PC-3 (cell line): ENCODE measurements at regions not wholly inside any gene's neighbourhood (a gene's known extent, or its start where the extent isn't known, plus 50 kb on each side); places are given as distances from the start of the nearest gene placed in this dataset.
"Not testable (repeated sequence)": the region's sequence is repeated elsewhere in the genome, so short reads cannot be mapped to it uniquely, and the experiment has no call there.

Experiments
- ATAC-seq: fragments of 200-7000 bp; cut with Tn5 transposase; 2 replicates; pipeline ENCODE4 v1.9.1; 2020; ENCODE audit warnings: mild to moderate bottlenecking, moderate library complexity
- BruUV-seq: library from RNA; stranded (reverse); fragments of 400-500 nt; replicated peaks from 2 replicates; lab custom pipeline; 2021; lab: Mats Ljungman, UMichigan
- CTCF ChIA-PET: fragments of 300-600 bp; sonication (Branson Sonifier 250); formaldehyde crosslinking; loops from one replicate; lab custom pipeline; 2022; ENCODE audit warnings: antibody characterized with exemption; lab: Charles Lee
- POLR2A ChIA-PET: fragments of 300-600 bp; sonication (Branson Sonifier 250); formaldehyde crosslinking; loops from one replicate; lab custom pipeline; 2022; ENCODE audit warnings: antibody characterized with exemption; ENCODE audit not compliant: unreplicated experiment; lab: Charles Lee
- DNase-seq: peaks from one replicate; pipeline ENCODE4 v3.0.0-alpha.2; 2015
- H2AFZ ChIP-seq: fragments of 300-600 bp; sonication (generic); 2 replicates; pipeline ENCODE4 v1.6.0; 2016; ENCODE audit warnings: antibody characterized with exemption, low read length
- H3F3A ChIP-seq: fragments of 300-600 bp; sonication (generic); one replicate; pipeline ENCODE4 v1.6.0; 2017; ENCODE audit warnings: antibody characterized with exemption, low read length, control low read depth, mild to moderate bottlenecking; ENCODE audit not compliant: unreplicated experiment
- H3K27ac ChIP-seq: fragments of 300-600 bp; sonication (generic); 2 replicates; pipeline ENCODE4 v1.5.1; 2016; ENCODE audit warnings: mild to moderate bottlenecking, low read length
- H3K27me3 ChIP-seq: fragments of 300-600 bp; sonication (generic); 2 replicates; pipeline ENCODE4 v1.6.1; 2016; ENCODE audit warnings: low read length, mixed read lengths
- H3K36me3 ChIP-seq: fragments of 300-600 bp; sonication (generic); 2 replicates; pipeline ENCODE4 v1.6.1; 2016; ENCODE audit warnings: low read depth, mixed run types, low read length, mixed read lengths
- H3K4me1 ChIP-seq: fragments of 300-600 bp; sonication (generic); 2 replicates; pipeline ENCODE4 v1.5.1; 2016; ENCODE audit warnings: low read length; ENCODE audit not compliant: insufficient read depth
- H3K4me2 ChIP-seq: fragments of 300-600 bp; sonication (generic); 2 replicates; pipeline ENCODE4 v1.6.0; 2016; ENCODE audit warnings: low read length
- H3K4me3 ChIP-seq: fragments of 300-600 bp; sonication (generic); 2 replicates; pipeline ENCODE4 v1.5.1; 2016; ENCODE audit warnings: mild to moderate bottlenecking, low read length, mixed read lengths
- H3K79me2 ChIP-seq: fragments of 300-600 bp; sonication (generic); 2 replicates; pipeline ENCODE4 v1.6.1; 2017; ENCODE audit warnings: low read length, mixed read lengths
- H3K9ac ChIP-seq: fragments of 300-600 bp; sonication (generic); 2 replicates; pipeline ENCODE4 v1.6.0; 2016; ENCODE audit warnings: mild to moderate bottlenecking, low read length
- H3K9me2 ChIP-seq: fragments of 300-600 bp; sonication (generic); replicated peaks from 2 replicates; pipeline ENCODE4 v1.6.1; 2016; ENCODE audit warnings: mixed run types, low read length, mixed read lengths
- H3K9me3 ChIP-seq: fragments of 300-600 bp; sonication (generic); 2 replicates; pipeline ENCODE4 v1.6.1; 2016; ENCODE audit warnings: low read length, mixed read lengths
- H4K20me1 ChIP-seq: fragments of 300-600 bp; sonication (generic); 2 replicates; pipeline ENCODE4 v1.6.1; 2016; ENCODE audit warnings: low read length, mixed read lengths
- intact Hi-C: fragments of 100-400 bp; cut with micrococcal nuclease; formaldehyde crosslinking; loops from 2 replicates; pipeline ENCODE4 v1.9.0; 2023

GRCh38 chr21:10379816-10380215, 141.6 kb upstream of the TPTE start:
- H3K4me3 ChIP-seq, intact Hi-C loops, BruUV-seq, H3K27ac ChIP-seq, CTCF ChIA-PET, H3K9me2 ChIP-seq, H4K20me1 ChIP-seq, H3K36me3 ChIP-seq, H3K4me2 ChIP-seq, H3F3A ChIP-seq, H3K27me3 ChIP-seq, H3K79me2 ChIP-seq, ATAC-seq, H3K9ac ChIP-seq, H2AFZ ChIP-seq, POLR2A ChIA-PET, DNase-seq, H3K4me1 ChIP-seq: not testable (repeated sequence)
- peaks cover 12% of the 10 kb centered on the region for H3K9me3 ChIP-seq

- POLR2A ChIA-PET, H3K36me3 ChIP-seq, intact Hi-C loops, H3K4me3 ChIP-seq, H3K27me3 ChIP-seq, H2AFZ ChIP-seq, BruUV-seq, H3K9ac ChIP-seq, H3K79me2 ChIP-seq, H3K4me2 ChIP-seq, H3K9me2 ChIP-seq, H4K20me1 ChIP-seq, CTCF ChIA-PET, H3K4me1 ChIP-seq, DNase-seq, H3K27ac ChIP-seq, H3F3A ChIP-seq, ATAC-seq: not testable (repeated sequence)
- H3K9me3 ChIP-seq = peaks cover 19% of the 10 kb centered on the region
These were observed 139.7 kb upstream of the TPTE start for GRCh38 chr21:10381687-10382060.

- H3K4me3 ChIP-seq, intact Hi-C loops, CTCF ChIA-PET, H3K4me1 ChIP-seq, H3K9me2 ChIP-seq, H3K9ac ChIP-seq, H2AFZ ChIP-seq, DNase-seq, H3K36me3 ChIP-seq, POLR2A ChIA-PET, H3K79me2 ChIP-seq, BruUV-seq, H4K20me1 ChIP-seq, ATAC-seq, H3K27ac ChIP-seq, H3K27me3 ChIP-seq, H3F3A ChIP-seq, H3K4me2 ChIP-seq: not testable (repeated sequence)
- H3K9me3 ChIP-seq = peaks cover 19% of the 10 kb centered on the region
These were observed 139.2 kb upstream of the TPTE start for GRCh38 chr21:10382135-10382534.

- H3K4me3 ChIP-seq, ATAC-seq, H3K9ac ChIP-seq, H2AFZ ChIP-seq, H3F3A ChIP-seq, BruUV-seq, CTCF ChIA-PET, DNase-seq, H3K27ac ChIP-seq, POLR2A ChIA-PET, intact Hi-C loops, H3K9me2 ChIP-seq, H3K4me2 ChIP-seq, H3K36me3 ChIP-seq, H3K27me3 ChIP-seq, H3K79me2 ChIP-seq, H3K4me1 ChIP-seq, H4K20me1 ChIP-seq: not testable (repeated sequence)
- H3K9me3 ChIP-seq = peaks cover 19% of the 10 kb centered on the region
These were observed 138.8 kb upstream of the TPTE start for GRCh38 chr21:10382580-10382979.

- CTCF ChIA-PET, DNase-seq, H3K36me3 ChIP-seq, ATAC-seq, H3K79me2 ChIP-seq, H3K4me1 ChIP-seq, intact Hi-C loops, H3K27me3 ChIP-seq, H3K4me2 ChIP-seq, BruUV-seq, H2AFZ ChIP-seq, H4K20me1 ChIP-seq, H3K9me2 ChIP-seq, H3K9ac ChIP-seq, H3F3A ChIP-seq, POLR2A ChIA-PET, H3K4me3 ChIP-seq, H3K27ac ChIP-seq: not testable (repeated sequence)
- peaks cover 14% of the 10 kb centered on the region for H3K9me3 ChIP-seq
These were observed 137.8 kb upstream of the TPTE start for GRCh38 chr21:10383571-10383970.

GRCh38 chr21:10384304-10384861, 137.0 kb upstream of the TPTE start:
- H3K4me3 ChIP-seq, H3K79me2 ChIP-seq, H3K27ac ChIP-seq, H3K4me1 ChIP-seq, DNase-seq, POLR2A ChIA-PET, H3F3A ChIP-seq, H3K27me3 ChIP-seq, H3K9me2 ChIP-seq, BruUV-seq, CTCF ChIA-PET, H3K4me2 ChIP-seq, H3K9ac ChIP-seq, H3K36me3 ChIP-seq, H4K20me1 ChIP-seq, intact Hi-C loops, ATAC-seq, H2AFZ ChIP-seq: not testable (repeated sequence)
- H3K9me3 ChIP-seq = peaks cover 14% of the 10 kb centered on the region

- H3K9me3 ChIP-seq = peaks cover 11% of the 10 kb centered on the region
- H3K79me2 ChIP-seq, H3K27ac ChIP-seq, H3K9ac ChIP-seq, H3K9me2 ChIP-seq, H3K4me2 ChIP-seq, intact Hi-C loops, CTCF ChIA-PET, H4K20me1 ChIP-seq, POLR2A ChIA-PET, H3K4me3 ChIP-seq, H3K27me3 ChIP-seq, H2AFZ ChIP-seq, DNase-seq, H3K4me1 ChIP-seq, ATAC-seq, H3F3A ChIP-seq, H3K36me3 ChIP-seq, BruUV-seq: not testable (repeated sequence)
These were observed 136.2 kb upstream of the TPTE start for GRCh38 chr21:10385202-10385601.
